NCI-H2196 (cell line): ENCODE measurements at regions not wholly inside any gene's neighbourhood (a gene's known extent, or its start where the extent isn't known, plus 50 kb on each side); places are given as distances from the start of the nearest gene placed in this dataset.

ENCODE experiments used
- DNase-seq: peaks from one replicate; lab custom pipeline; 2025; ENCODE audit not compliant: unreplicated experiment; lab: John Stamatoyannopoulos, UW

- no peak for DNase-seq
These were observed 112.1 kb upstream of the PIK3C3 start for GRCh38 chr18:41842886-41843285.

GRCh38 chr18:41829647-41830516 lies 125.2 kb upstream of the PIK3C3 start:
- no peak for DNase-seq

- no peak for DNase-seq
These were observed 126.9 kb upstream of the PIK3C3 start for GRCh38 chr18:41828137-41828536.

DNA sequence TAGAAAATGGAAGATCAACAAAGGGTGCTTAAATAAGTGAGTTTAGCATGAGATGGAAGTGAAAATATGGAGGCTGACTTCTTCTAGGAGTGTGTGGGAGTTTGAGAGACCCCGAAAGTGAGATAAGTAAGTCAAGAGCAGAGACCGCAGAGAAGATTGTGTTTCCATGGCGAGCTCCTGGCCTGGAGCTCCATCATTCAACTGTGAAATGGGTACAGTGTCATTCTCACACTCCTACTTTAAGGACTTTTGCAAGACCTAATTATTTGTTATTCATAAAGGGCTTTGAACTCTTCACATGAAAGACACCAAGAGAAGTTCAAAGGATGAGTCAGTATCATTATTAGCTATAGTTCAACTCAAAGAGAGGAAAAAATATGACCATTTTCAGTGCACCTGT lies 134.2 kb upstream of the PIK3C3 start:
- no peak for DNase-seq

- DNase-seq: no peak
These were observed 136.4 kb upstream of the PIK3C3 start for GRCh38 chr18:41818381-41819355.

DNA sequence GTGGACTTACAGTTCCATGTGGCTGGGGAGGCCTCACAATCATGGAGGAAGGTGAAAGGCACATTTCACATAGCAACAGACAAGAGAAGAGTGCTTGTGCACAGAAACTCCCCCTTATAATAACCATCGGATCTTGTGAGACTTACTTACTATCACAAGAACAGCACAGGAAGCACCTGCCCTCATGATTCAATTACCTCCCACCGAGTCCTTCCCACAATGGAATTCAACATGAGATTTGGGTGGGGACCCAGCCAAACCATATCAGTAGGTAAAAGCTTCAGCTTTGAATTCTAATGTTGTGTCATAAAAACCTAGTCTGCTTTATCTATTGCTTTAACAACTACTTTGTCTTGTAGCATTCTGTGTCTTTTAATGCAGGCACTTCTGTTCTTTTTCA lies 140.4 kb upstream of the PIK3C3 start:
- DNase-seq: no peak

- DNase-seq: no peak
These were observed 145.4 kb upstream of the PIK3C3 start for GRCh38 chr18:41809652-41810051.

GRCh38 chr18:41805341-41805740 lies 149.7 kb upstream of the PIK3C3 start:
- no peak for DNase-seq

- DNase-seq: no peak
These were observed 156.2 kb upstream of the PIK3C3 start for GRCh38 chr18:41798879-41799278.

DNA sequence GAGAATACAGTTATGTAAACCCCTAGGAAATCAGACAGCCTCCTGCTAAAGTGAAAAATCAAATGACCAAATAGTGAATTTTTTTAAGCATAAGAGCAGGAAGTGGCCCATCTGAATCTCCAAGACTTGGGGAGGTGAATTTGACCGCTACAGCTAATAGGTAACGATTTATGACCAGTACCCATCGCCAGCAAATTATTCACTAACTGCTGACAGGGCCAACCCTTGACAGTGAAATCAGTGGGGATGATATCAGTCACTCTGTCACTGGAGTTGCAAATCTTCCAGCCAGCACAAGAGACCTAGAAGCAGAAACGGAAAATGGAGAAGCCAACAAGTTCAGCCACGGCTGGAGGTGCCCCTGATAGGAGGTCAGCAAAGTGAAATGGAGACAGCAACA lies 164.3 kb upstream of the PIK3C3 start:
- no peak for DNase-seq

- no peak for DNase-seq
These were observed 166.0 kb upstream of the PIK3C3 start for GRCh38 chr18:41789001-41789400.

- no peak for DNase-seq
These were observed 171.2 kb upstream of the PIK3C3 start for GRCh38 chr18:41783879-41784278.

- no peak for DNase-seq
These were observed 171.8 kb upstream of the PIK3C3 start for GRCh38 chr18:41783065-41783818.

DNA sequence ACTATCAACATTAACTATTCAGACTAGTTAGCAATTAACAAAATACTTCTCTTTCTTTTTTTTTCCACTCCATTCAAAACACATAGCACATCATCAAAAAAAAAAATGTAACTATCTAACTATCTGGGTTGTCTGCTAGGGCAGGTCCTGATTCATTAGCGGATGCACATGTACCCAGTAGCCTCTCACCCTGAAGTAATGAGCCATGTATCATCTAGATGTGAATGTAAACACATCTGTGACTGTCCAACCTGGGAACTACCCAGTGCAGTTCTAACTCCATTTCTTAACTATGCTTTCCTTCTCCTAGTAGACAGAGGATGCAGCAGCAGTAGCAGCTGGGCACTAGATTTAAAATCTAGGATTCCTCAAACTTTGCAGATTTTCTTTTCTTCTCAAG lies 183.1 kb upstream of the PIK3C3 start:
- no peak for DNase-seq

- DNase-seq: no peak
These were observed 185.8 kb upstream of the PIK3C3 start for GRCh38 chr18:41769265-41769664.

GRCh38 chr18:41768467-41768866 lies 186.6 kb upstream of the PIK3C3 start:
- DNase-seq: no peak

DNA sequence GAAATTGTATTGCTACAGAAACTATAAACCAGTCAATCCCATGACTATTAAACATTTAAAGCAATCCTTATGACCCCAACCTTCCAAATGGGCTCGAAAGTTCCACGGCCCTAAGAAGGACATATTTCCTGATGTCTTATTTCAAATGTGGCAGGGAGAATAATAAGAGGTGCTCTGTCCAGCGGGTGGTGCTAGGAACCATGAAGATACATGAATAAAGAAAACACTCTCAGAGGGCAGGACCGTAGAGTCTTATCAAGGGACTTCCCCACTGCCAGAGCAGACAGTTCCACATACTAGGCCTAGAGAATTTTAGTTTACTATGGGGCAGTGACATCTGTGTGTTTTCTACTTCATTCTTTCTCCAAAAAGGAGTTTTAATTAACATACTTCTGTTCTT lies 187.1 kb upstream of the PIK3C3 start:
- DNase-seq: no peak

DNA sequence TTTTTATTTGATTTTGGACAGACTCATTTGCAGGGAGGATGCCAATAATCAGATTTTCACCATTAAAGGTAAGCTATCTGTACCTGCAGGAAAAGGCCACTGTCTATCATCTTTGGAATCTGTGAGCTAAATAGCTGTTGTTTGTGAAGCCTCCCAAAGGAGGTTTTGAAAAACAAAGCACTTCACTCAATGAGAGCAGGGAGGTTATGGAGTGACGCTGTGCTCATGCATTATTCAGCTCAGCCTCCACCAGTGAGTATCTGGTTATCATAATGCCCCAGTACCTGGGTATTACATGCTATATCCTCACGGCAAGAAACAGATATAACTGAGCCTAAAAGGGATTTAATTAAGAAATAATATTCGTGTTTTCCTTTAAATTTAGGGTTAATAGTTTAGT lies 189.6 kb upstream of the PIK3C3 start:
- no peak for DNase-seq

DNA sequence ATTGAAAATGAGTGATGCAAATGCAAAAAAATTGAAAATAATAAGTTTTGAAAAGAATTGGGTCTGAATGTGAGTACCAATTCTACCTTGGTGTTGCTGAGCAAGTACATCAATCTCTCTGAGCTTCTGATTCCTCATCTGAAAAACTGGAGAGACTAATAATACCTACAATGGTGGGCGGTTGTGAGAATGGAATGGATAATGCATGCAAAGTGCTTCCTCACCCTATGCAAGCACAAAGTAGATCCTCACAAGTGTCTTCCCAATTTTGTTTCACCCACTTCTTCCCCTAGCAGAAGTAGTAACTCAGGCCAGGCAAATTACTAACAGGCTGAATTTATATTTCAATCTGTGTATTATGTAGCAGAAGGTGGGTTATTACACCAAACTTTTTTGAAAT lies 191.7 kb upstream of the PIK3C3 start:
- DNase-seq: no peak

GRCh38 chr18:41761333-41762018 lies 193.6 kb upstream of the PIK3C3 start:
- no peak for DNase-seq

- no peak for DNase-seq
These were observed 196.5 kb upstream of the PIK3C3 start for GRCh38 chr18:41758534-41758933.
